K562 (cell line): ENCODE measurements at regions not wholly inside any gene's neighbourhood (a gene's known extent, or its start where the extent isn't known, plus 50 kb on each side); places are given as distances from the start of the nearest gene placed in this dataset.

Experiments used
- BACH1 ChIP-seq: fragments of 200-800 bp; sonication (Bioruptor generic); IDR thresholded peaks from 2 replicates; pipeline ENCODE4 v1.6.1; 2016; ENCODE audit warnings: missing genetic modification characterization, missing compliant biosample characterization
- HOXB6 ChIP-seq: fragments of 250-450 bp; sonication (Bioruptor Pico); IDR thresholded peaks from 2 replicates; pipeline ENCODE4 v1.5.1; 2022; ENCODE audit warnings: mild to moderate bottlenecking, borderline replicate concordance
- JUND ChIP-seq, 2 experiments: IDR thresholded peaks; 2 replicates in 1 of 2; 3 replicates in 1 of 2; pipeline ENCODE4 v1.6.1; 2011; ENCODE audit warnings: borderline replicate concordance in 2 of 2, low read depth in 2 of 2, low read length in 2 of 2, improper control_type of control experiment in 1 of 2, missing biosample characterization in 1 of 2, missing genetic modification characterization in 1 of 2, missing genetic modification reagents in 1 of 2
- KAT2B ChIP-seq: IDR thresholded peaks from one replicate; pipeline ENCODE4 v1.6.1; 2012; ENCODE audit warnings: low read depth, mild to moderate bottlenecking, control low read depth, inconsistent platforms, low read length, moderate library complexity
- LARP7 ChIP-seq: fragments of 450-650 bp; IDR thresholded peaks from 2 replicates; pipeline ENCODE4 v1.6.1; 2016
- MEF2D ChIP-seq: conservative IDR thresholded peaks from 2 replicates; pipeline ENCODE4 v1.6.1; 2016; ENCODE audit warnings: low read depth, missing genetic modification characterization, missing compliant biosample characterization
- MYBL2 ChIP-seq, 2 experiments: fragments of 450-650 bp in 1 of 2; sonication (generic) in 1 of 2; formaldehyde crosslinking in 1 of 2; IDR thresholded peaks; 2 replicates each; pipeline versions ENCODE4 v1.6.1 to v1.8.1; 2017 to 2022; ENCODE audit warnings: borderline replicate concordance in 1 of 2, inconsistent platforms in 1 of 2, low read depth in 1 of 2, mild to moderate bottlenecking in 1 of 2, missing genetic modification reagents in 1 of 2, moderate library complexity in 1 of 2
- NR2C1 ChIP-seq, 2 experiments: fragments of 450-650 bp; IDR thresholded peaks; 2 replicates each; pipeline ENCODE4 v1.6.1; 2017; ENCODE audit warnings: mild to moderate bottlenecking in 2 of 2, antibody characterized with exemption in 1 of 2, inconsistent platforms in 1 of 2, missing compliant biosample characterization in 1 of 2, missing genetic modification characterization in 1 of 2
- PHB2 ChIP-seq: fragments of 450-650 bp; IDR thresholded peaks from 2 replicates; pipeline ENCODE4 v1.6.1; 2017; ENCODE audit warnings: low read depth
- POLR2A ChIP-seq: fragments of 450-650 bp; conservative IDR thresholded peaks from 2 replicates; pipeline ENCODE4 v1.6.1; 2016
- RFX5 ChIP-seq: IDR thresholded peaks from 2 replicates; pipeline ENCODE4 v1.6.1; 2011; ENCODE audit warnings: low read depth, mild to moderate bottlenecking, improper control_type of control experiment, low read length
- RUNX1 ChIP-seq: sonication (generic); IDR thresholded peaks from 2 replicates; pipeline ENCODE4 v1.6.1; 2016; ENCODE audit warnings: antibody characterized with exemption, low read depth
- SP1 ChIP-seq: sonication (generic); formaldehyde crosslinking; IDR thresholded peaks from 2 replicates; pipeline ENCODE4 v1.8.1; 2022; ENCODE audit warnings: mild to moderate bottlenecking, missing genetic modification reagents
- TEAD4 ChIP-seq, 2 experiments: sonication (generic) in 1 of 2; formaldehyde crosslinking in 1 of 2; IDR thresholded peaks; 2 replicates each; pipeline versions ENCODE4 v1.6.1 to v1.8.0; 2012 to 2022; ENCODE audit warnings: borderline replicate concordance in 1 of 2, inconsistent platforms in 1 of 2, low read length in 1 of 2, mild to moderate bottlenecking in 1 of 2, missing genetic modification reagents in 1 of 2
- TGIF2 ChIP-seq: sonication (generic); formaldehyde crosslinking; IDR thresholded peaks from 2 replicates; pipeline ENCODE4 v1.8.1; 2022; ENCODE audit warnings: mild to moderate bottlenecking, missing genetic modification reagents, moderate library complexity
- YBX1 ChIP-seq: fragments of 450-650 bp; IDR thresholded peaks from 2 replicates; pipeline ENCODE4 v1.7.1; 2016; ENCODE audit warnings: mild to moderate bottlenecking
- ZNF212 ChIP-seq: fragments of 450-650 bp; formaldehyde crosslinking; IDR thresholded peaks from 2 replicates; pipeline ENCODE4 v1.4.0; 2020; ENCODE audit warnings: mild to moderate bottlenecking
- ZNF445 ChIP-seq: fragments of 250-450 bp; sonication (Bioruptor Pico); IDR thresholded peaks from 2 replicates; pipeline ENCODE4 v1.4.0; 2020; ENCODE audit warnings: low read depth, mild to moderate bottlenecking, moderate library complexity
- ZNF76 ChIP-seq: fragments of 250-450 bp; sonication (Bioruptor Pico); IDR thresholded peaks from 2 replicates; pipeline ENCODE4 v1.4.0; 2020; ENCODE audit warnings: mild to moderate bottlenecking, moderate library complexity, borderline replicate concordance
- TF ChIP-seq, protein P1 (sequence below): fragments of 250-450 bp; sonication (Bioruptor Pico); IDR thresholded peaks from 2 replicates; pipeline ENCODE4 v1.8.0; 2021; ENCODE audit warnings: moderate library complexity, mild to moderate bottlenecking, inconsistent platforms
- TF ChIP-seq, protein P2 (sequence below): fragments of 250-450 bp; sonication (Bioruptor Pico); IDR thresholded peaks from 2 replicates; pipeline ENCODE4 v1.4.0; 2020; ENCODE audit warnings: mild to moderate bottlenecking, moderate library complexity
- TF ChIP-seq, protein P3 (sequence below): fragments of 250-450 bp; sonication (Bioruptor Pico); IDR thresholded peaks from 2 replicates; pipeline ENCODE4 v1.5.0; 2020; ENCODE audit warnings: mild to moderate bottlenecking

DNA sequence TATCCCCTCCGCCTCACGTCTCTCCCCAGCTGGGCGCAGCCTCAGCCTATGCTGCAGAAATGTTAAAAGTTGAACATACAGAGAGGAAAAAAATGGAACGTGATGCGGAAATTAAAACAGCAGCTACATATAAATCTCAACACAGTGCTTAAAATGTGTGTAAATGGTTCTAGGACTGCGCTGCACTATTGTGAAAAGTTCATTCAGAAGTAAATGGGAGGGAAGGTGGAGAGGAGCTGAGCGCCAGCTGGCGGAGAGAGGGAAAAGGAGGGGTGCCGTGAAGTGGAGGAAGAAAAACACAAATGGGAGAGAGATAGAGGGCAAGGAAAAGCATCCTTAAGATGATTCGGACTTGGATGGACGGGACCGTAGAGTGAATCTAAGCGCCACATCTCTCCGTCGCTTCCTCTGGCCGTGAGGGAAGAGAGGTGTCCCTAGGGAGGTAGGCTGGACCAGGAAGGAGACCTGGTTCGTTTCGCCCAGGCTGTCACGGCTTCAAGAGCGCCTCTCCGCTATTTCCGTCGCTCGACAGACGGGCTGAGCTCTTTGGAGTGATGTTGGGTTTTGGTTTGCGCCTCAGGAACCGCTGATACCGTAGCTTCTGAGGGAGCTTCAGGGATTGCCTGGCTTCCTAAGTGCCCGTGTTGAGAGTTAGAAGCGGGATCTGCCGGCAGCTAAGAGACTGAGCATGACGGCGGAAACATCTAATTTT lies 113.7 kb downstream of the TRIM27 start (continued):
- TF ChIP-seq HOXB6 (no peak), ZNF212 (CRISPR knock-in tag) (no peak), POLR2A (no peak), MYBL2 (IDR thresholded peaks at IDR 0.05; ENCODE audit: low read depth) (no peak), MYBL2 (CRISPR knock-in tag; IDR thresholded peaks at IDR 0.05; ENCODE audit: borderline replicate concordance) (no peak), TEAD4 (IDR thresholded peaks at IDR 0.05; ENCODE audit: low read length) (no peak), TEAD4 (CRISPR knock-in tag; IDR thresholded peaks at IDR 0.05; ENCODE audit: borderline replicate concordance) (no peak), RFX5 (no peak), RUNX1 (no peak), NR2C1 (IDR thresholded peaks at IDR 0.05) (no peak), NR2C1 (tag; IDR thresholded peaks at IDR 0.05) (no peak), TGIF2 (no peak), MEF2D (tag) (no peak), PHB2 (no peak), KAT2B (no peak), LARP7 (0 out of 2 replicates have a peak, but pooled peaks have one; percentile 77), YBX1 (no peak), JUND (IDR thresholded peaks at IDR 0.05; ENCODE audit: borderline replicate concordance, low read depth, low read length) (peak; percentile 52; the same call in 1 of the 2 replicates), JUND (tag; IDR thresholded peaks at IDR 0.05; ENCODE audit: borderline replicate concordance, low read depth, low read length) (no peak; the same call in 2 of the 3 replicates), SP1 (peak; percentile 24; the same call in 1 of the 2 replicates), BACH1 (tag) (no peak), ZNF76 (CRISPR knock-in tag) (no peak), ZNF445 (no peak)
- TF ChIP-seq, protein P1, sequence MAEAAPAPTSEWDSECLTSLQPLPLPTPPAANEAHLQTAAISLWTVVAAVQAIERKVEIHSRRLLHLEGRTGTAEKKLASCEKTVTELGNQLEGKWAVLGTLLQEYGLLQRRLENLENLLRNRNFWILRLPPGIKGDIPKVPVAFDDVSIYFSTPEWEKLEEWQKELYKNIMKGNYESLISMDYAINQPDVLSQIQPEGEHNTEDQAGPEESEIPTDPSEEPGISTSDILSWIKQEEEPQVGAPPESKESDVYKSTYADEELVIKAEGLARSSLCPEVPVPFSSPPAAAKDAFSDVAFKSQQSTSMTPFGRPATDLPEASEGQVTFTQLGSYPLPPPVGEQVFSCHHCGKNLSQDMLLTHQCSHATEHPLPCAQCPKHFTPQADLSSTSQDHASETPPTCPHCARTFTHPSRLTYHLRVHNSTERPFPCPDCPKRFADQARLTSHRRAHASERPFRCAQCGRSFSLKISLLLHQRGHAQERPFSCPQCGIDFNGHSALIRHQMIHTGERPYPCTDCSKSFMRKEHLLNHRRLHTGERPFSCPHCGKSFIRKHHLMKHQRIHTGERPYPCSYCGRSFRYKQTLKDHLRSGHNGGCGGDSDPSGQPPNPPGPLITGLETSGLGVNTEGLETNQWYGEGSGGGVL = no peak
- TF ChIP-seq, protein P2, sequence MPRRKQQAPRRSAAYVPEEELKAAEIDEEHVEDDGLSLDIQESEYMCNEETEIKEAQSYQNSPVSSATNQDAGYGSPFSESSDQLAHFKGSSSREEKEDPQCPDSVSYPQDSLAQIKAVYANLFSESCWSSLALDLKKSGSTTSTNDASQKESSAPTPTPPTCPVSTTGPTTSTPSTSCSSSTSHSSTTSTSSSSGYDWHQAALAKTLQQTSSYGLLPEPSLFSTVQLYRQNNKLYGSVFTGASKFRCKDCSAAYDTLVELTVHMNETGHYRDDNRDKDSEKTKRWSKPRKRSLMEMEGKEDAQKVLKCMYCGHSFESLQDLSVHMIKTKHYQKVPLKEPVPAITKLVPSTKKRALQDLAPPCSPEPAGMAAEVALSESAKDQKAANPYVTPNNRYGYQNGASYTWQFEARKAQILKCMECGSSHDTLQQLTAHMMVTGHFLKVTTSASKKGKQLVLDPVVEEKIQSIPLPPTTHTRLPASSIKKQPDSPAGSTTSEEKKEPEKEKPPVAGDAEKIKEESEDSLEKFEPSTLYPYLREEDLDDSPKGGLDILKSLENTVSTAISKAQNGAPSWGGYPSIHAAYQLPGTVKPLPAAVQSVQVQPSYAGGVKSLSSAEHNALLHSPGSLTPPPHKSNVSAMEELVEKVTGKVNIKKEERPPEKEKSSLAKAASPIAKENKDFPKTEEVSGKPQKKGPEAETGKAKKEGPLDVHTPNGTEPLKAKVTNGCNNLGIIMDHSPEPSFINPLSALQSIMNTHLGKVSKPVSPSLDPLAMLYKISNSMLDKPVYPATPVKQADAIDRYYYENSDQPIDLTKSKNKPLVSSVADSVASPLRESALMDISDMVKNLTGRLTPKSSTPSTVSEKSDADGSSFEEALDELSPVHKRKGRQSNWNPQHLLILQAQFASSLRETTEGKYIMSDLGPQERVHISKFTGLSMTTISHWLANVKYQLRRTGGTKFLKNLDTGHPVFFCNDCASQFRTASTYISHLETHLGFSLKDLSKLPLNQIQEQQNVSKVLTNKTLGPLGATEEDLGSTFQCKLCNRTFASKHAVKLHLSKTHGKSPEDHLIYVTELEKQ (CRISPR knock-in tag) = no peak
- TF ChIP-seq, protein P3, sequence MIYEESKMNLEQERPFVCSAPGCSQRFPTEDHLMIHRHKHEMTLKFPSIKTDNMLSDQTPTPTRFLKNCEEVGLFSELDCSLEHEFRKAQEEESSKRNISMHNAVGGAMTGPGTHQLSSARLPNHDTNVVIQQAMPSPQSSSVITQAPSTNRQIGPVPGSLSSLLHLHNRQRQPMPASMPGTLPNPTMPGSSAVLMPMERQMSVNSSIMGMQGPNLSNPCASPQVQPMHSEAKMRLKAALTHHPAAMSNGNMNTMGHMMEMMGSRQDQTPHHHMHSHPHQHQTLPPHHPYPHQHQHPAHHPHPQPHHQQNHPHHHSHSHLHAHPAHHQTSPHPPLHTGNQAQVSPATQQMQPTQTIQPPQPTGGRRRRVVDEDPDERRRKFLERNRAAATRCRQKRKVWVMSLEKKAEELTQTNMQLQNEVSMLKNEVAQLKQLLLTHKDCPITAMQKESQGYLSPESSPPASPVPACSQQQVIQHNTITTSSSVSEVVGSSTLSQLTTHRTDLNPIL (CRISPR knock-in tag) = no peak
